B cell (primary cell): ENCODE measurements at regions not wholly inside any gene's neighbourhood (a gene's known extent, or its start where the extent isn't known, plus 50 kb on each side); places are given as distances from the start of the nearest gene placed in this dataset.

ENCODE experiments used
- CTCF ChIP-seq: fragments of 200-600 bp; IDR thresholded peaks from one replicate; pipeline ENCODE4 v1.8.0; 2022; ENCODE audit warnings: antibody characterized with exemption, mild to moderate bottlenecking
- EZH2 ChIP-seq: IDR thresholded peaks from 2 replicates; pipeline ENCODE4 v1.6.1; 2012; ENCODE audit warnings: borderline replicate concordance, low read depth, mild to moderate bottlenecking, moderate library complexity, low read length; ENCODE audit not compliant: insufficient read depth, poor library complexity, severe bottlenecking

- TF ChIP-seq CTCF (no peak), EZH2 (no peak)
Observed at GRCh38 chr18:75959150-75959549, 531.6 kb upstream of the SMIM21 start.
